GM18858 (cell line): ENCODE measurements at regions not wholly inside any gene's neighbourhood (a gene's known extent, or its start where the extent isn't known, plus 50 kb on each side); places are given as distances from the start of the nearest gene placed in this dataset.

Experiments used
- ATAC-seq: cut with Tn5 transposase; IDR thresholded peaks from one replicate; pipeline ENCODE4 v1.9.1; 2021; ENCODE audit not compliant: unreplicated experiment

DNA sequence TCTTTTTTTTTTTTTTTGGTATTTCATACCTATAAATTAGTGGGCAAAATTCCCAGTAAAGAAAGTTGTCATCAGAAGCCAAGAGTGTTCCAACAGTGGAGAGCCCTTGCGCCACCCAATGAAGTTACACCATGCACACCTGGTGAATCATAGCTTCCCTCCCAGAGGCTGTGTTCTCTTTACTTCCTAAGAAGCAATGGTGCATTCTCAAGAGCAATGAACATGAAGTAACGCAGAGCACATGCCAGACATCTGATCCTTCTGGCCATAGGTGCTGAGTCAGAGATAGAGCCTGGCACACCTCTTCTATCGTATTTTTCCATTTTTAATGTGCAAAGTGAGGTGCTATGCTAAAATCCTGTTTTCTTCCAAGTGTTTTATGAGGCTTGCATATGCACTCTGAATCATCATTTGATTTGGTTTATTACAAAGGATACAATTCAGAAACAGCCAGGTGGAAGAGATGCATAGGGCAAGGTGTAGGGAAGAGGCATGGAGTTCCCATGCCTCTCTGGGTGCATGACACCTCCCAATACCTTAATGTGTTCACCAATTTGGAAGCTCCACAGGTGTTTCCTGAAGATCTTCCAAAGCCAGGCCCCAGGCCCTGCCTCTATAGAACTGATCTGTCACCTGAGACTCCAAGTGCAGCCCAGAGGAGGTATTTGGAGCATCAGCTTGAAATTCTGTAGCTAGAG, 408.0 kb downstream of the SIPA1L2 start:
- ATAC-seq = no peak

- no peak for ATAC-seq
These were observed 410.7 kb downstream of the SIPA1L2 start for GRCh38 chr1:232218955-232219865.

- no peak for ATAC-seq
These were observed 416.0 kb downstream of the SIPA1L2 start for GRCh38 chr1:232213928-232214327.

DNA sequence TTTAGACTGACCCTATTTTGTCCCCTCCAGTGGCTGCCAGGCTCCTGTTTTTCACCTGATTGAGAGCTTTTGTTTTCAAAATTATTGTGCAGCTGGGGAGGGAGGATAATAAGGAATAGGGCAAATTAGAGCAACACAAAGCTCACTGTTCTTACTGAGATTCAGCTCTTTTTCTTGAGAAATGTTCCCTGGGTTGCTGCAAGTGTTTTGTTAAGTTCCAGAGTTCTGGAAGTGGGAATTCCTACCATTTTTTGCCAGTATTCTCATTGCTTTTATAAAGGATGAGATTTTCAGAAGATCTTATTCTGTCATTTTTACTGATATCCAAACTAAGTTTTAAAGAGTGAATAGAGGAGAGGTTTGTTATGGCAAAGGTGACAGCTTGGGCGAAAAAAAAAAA, 417.7 kb downstream of the SIPA1L2 start:
- no peak for ATAC-seq

- no peak for ATAC-seq
These were observed 418.8 kb downstream of the SIPA1L2 start for GRCh38 chr1:232211149-232211548.

DNA sequence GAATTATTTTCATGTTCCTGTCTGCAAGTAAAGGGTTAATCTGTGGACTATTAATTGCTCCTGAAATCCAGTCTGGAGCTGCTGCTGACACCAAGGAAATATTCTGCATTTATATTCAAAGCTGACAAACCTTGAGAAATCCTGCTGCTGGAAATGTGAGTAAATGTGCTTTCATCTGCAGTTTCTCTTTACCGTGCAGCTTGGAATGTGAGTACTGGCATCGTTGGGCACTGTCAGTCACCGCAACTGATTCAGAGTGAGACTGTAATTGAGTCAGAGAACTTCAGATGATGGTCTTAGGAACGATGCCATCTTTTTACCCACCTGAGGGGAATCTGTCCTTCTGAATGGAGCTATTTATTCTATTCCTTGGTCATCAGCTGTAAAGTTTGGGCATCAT, 420.6 kb downstream of the SIPA1L2 start:
- no peak for ATAC-seq

DNA sequence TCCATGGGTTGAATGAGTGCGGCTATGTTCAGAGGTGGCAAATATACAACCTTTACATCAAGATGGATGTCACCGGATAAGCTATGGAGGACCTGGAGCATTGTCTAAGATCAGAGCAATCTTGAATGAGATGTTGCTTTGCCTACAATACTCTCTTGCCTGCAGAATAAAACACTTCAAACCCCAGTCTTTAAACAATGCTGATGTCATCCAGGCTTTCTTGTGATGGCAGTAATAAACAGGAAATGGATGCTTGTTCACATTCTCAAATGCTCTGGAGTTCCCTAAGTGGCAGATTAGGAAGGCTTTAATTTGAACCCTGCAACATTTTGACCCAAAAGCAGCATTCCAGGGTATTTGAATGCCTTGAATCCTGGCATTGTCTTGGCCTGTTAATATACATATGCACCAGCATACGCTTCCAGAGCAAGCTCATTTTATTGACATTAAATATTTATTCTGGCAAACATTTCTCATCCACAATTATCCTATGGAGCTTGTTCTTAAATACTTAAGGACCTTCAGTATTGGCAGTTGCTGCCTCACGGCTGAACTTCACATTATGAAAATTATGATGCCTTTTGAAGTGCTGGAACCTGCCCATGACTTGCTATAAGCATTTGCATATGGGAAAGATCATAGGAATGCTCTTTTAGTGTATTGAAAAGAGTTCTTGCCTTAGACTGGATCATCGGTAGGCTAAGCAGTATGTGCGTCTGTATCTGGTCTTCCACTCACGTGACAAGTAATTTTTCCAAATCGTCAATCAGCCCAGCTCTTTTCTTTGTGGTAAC, 422.7 kb downstream of the SIPA1L2 start:
- no peak for ATAC-seq

DNA sequence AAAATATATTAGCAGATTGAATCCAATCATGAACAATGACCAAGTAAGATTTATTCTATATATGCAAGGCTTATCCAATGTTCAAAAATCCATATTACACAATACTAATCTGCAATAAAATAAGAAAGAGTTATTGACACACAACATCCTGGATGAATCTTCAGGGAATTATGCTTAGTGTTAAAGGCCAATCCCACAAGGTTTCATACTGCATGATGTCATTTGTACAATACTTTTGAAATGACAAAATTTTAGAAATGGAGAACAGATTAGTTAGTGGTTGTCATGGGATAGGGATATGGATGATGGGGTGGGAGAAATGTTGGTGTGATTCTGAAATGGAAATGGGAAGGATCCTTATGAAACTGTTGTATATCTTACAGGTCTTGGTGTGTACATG, 425.7 kb downstream of the SIPA1L2 start:
- no peak for ATAC-seq

GRCh38 chr1:232201024-232201423, 428.9 kb downstream of the SIPA1L2 start:
- no peak for ATAC-seq

DNA sequence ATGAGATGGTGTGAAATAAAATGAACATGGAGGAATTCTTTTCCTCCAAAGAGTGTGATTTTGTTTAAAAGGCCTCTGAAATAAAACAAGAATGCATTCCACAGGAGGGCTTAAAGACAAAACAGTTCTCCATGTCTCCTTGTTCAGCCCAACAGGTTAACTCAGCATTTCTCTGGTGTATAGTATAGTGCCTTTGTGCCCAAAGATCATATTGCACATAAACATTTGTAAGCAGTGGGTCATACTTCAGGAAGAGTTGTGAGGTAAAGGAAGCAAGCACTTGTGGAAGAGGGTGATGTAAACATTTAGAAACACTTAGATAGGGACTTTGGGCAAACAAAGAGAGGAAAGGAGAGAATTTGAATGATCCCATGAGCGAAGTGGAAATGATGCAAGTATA, 433.9 kb downstream of the SIPA1L2 start:
- ATAC-seq = no peak

GRCh38 chr1:232194424-232194823, 435.5 kb downstream of the SIPA1L2 start:
- ATAC-seq = no peak

DNA sequence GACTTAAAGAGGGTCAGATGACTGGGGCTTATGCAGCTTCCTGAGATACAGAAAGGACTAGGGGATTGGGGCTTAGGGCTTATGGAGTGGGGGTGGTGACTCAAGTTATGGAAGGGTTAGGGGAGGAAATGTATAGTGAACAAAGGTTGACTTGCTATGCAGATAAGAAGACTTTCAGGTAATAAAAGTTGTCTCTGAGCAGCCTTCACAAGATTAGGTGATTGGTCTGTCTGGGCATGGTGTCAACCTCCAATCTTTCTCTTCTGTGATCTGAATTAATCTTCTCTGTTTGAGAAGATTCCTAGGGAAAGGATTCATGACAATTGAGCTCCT, 436.5 kb downstream of the SIPA1L2 start:
- ATAC-seq = no peak

DNA sequence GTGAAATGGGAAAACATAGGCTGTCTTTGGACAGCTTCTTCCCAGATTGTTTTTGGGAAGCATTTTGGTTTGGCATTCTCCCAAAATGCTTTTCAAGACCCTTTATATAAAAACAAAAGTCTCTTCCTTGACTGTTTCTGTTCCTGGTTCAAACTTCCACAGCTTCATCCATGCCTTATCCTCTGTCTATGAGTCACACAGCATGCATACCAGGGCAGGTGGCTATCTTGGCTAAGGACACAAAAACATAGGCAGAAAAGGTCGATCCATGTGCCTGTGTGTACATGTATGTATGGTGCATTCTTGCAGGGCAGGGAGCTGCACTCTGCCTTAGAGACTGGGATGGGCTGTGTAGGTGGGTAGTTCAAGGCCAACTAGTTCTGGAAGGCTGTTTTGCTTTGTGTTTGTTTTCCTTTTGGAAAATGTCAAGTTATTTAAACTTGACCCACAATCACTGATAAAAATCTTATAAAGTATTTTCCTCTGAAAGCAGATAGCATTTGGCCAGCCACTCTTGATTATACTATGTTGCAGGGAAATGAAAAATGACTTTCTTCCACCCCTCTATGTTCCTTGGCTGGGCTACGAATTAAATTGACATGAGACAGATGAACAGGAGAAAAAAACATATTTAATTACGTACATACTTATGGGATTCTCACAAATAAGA, 437.0 kb downstream of the SIPA1L2 start:
- ATAC-seq = no peak

GRCh38 chr1:232191560-232191959, 438.4 kb downstream of the SIPA1L2 start:
- no peak for ATAC-seq

DNA sequence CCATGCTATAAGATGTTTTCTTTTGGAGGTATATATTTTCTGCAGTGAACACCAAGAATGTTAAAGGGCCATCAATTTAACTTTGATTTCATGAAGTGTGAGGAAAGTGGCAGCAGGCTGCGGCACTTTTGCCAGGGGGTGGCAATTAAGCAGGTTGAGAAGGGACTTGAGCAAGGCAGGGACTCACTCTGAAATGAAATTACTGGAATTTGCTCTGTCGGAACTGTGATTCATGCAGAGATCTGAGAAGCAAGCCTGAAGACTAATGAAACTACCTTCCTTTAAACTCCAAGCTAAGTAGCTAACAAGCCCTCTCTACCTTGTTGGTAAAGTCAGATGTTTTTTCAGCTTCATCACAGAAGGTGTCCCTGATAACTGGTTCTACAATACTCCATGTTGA, 441.6 kb downstream of the SIPA1L2 start:
- ATAC-seq = no peak

GRCh38 chr1:232186931-232187330, 443.0 kb downstream of the SIPA1L2 start:
- no peak for ATAC-seq

- no peak for ATAC-seq
These were observed 445.1 kb downstream of the SIPA1L2 start for GRCh38 chr1:232184561-232185530.

GRCh38 chr1:232183802-232184201, 446.1 kb downstream of the SIPA1L2 start:
- ATAC-seq = no peak

DNA sequence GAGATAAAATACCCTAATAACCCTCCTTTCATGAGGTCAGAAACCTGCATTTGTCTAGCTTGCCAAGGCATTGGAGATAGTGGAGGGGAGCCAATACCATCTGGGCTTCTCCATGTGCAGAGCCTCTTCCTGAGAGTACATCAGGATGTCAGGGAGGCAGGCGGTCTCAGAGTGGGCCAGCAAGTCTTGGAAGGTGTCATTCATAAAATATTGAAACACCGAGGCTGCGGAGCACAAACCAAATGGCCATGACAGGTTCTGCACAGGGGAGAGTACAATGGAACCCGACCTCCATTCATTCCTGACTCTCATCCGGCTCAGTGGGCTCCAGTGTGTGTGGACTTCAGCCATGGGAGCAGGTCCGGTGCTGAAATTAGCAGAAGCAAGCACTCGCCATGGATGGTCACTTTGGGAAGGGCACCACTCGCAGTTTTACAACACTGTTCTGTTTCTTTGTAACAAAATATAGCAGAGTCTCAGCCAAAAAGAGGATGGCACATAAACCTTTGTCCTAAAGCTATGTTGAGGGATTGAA, 446.6 kb downstream of the SIPA1L2 start:
- ATAC-seq = no peak

GRCh38 chr1:232182236-232182635, 447.7 kb downstream of the SIPA1L2 start:
- ATAC-seq = no peak
